ENCODE measurements at regions not wholly inside any gene's neighbourhood (a gene's known extent, or its start where the extent isn't known, plus 50 kb on each side); places are given as distances from the start of the nearest gene placed in this dataset.

DNA sequence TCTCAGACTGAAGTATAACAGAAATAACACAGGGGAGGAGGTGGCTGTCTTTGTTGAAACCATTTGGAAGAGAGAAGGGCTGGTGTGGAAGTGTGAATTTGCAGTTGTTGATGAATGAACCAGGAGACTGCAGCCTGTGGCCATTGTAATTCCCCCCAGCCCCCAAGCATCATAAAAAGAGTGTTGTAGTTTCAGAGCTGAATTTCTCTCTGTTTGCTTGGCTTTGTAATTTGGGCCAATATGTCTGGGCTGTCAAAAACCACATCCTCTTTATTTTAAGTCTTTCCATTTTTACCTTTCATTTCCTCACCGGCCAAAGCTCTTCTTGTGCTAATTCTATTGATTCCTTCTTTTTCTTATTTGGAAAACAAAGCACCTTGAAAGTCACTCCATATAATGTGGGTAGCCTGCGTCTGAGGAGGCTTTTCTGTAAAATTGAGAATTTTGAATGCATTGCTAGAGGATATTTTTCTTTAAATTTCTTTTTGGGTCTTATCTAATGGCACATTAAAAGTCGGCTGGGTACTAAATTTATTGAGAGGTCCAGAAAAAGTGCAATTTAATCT is 383.3 kb downstream of the OSTF1 start:
- POLR2A ChIA-PET: no interaction called here
- Histone ChIP-seq H3K27ac (no peak overlapping the region), H3K4me3 (no peak overlapping the region), H3K4me1 (no peaks in the 10 kb centered on the region), H3K9me3 (no peaks in the 10 kb centered on the region), H3K4me2 (no peak overlapping the region)
- TF ChIP-seq POLR2A (IDR thresholded peaks at IDR 0.05; ENCODE audit: low read length) (no peak), ZNF302 (CRISPR knock-in tag; IDR thresholded peaks at IDR 0.05) (no peak), EHMT2 (IDR thresholded peaks at IDR 0.05; ENCODE audit: low read depth) (no peak), RARB (CRISPR knock-in tag; IDR thresholded peaks at IDR 0.05) (no peak), GATA3 (IDR thresholded peaks at IDR 0.05; ENCODE audit: borderline replicate concordance) (no peak), KDM5A (IDR thresholded peaks at IDR 0.05) (no peak), RAD21 (conservative IDR thresholded peaks at IDR 0.05 in 1 of 2, IDR thresholded peaks at IDR 0.05 in 1 of 2) (no peak), ZSCAN20 (CRISPR knock-in tag; IDR thresholded peaks at IDR 0.05) (no peak), EP300 (IDR thresholded peaks at IDR 0.05) (no peak), TP53 (CRISPR knock-in tag; IDR thresholded peaks at IDR 0.05) (no peak), SMC3 (IDR thresholded peaks at IDR 0.05) (no peak), HOXA7 (CRISPR knock-in tag; IDR thresholded peaks at IDR 0.05) (no peak), CEBPB (IDR thresholded peaks at IDR 0.05) (no peak), NFE2L2 (conservative IDR thresholded peaks at IDR 0.05; ENCODE audit: low read length) (no peak)
- TF ChIP-seq, protein P1, sequence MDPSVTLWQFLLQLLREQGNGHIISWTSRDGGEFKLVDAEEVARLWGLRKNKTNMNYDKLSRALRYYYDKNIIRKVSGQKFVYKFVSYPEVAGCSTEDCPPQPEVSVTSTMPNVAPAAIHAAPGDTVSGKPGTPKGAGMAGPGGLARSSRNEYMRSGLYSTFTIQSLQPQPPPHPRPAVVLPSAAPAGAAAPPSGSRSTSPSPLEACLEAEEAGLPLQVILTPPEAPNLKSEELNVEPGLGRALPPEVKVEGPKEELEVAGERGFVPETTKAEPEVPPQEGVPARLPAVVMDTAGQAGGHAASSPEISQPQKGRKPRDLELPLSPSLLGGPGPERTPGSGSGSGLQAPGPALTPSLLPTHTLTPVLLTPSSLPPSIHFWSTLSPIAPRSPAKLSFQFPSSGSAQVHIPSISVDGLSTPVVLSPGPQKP (IDR thresholded peaks at IDR 0.05; ENCODE audit: low read depth, low read length): no peak
- TF ChIP-seq, protein P2, sequence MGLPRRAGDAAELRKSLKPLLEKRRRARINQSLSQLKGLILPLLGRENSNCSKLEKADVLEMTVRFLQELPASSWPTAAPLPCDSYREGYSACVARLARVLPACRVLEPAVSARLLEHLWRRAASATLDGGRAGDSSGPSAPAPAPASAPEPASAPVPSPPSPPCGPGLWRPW (IDR thresholded peaks at IDR 0.05): no peak
- TF ChIP-seq, protein P3, sequence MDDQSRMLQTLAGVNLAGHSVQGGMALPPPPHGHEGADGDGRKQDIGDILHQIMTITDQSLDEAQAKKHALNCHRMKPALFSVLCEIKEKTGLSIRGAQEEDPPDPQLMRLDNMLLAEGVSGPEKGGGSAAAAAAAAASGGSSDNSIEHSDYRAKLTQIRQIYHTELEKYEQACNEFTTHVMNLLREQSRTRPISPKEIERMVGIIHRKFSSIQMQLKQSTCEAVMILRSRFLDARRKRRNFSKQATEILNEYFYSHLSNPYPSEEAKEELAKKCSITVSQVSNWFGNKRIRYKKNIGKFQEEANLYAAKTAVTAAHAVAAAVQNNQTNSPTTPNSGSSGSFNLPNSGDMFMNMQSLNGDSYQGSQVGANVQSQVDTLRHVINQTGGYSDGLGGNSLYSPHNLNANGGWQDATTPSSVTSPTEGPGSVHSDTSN (IDR thresholded peaks at IDR 0.05): no peak
- TF ChIP-seq, protein P4, sequence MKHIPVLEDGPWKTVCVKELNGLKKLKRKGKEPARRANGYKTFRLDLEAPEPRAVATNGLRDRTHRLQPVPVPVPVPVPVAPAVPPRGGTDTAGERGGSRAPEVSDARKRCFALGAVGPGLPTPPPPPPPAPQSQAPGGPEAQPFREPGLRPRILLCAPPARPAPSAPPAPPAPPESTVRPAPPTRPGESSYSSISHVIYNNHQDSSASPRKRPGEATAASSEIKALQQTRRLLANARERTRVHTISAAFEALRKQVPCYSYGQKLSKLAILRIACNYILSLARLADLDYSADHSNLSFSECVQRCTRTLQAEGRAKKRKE (CRISPR knock-in tag; IDR thresholded peaks at IDR 0.05; ENCODE audit: low read depth): no peak
- no peak for ATAC-seq
- no peak for FAIRE-seq
- DNase-seq (ENCODE audit: low read depth in 1 of 2, low spot score in 1 of 2): no peak
- CTCF ChIA-PET: no interaction called here
- WGBS (ENCODE audit: missing lambda C conversion rate): 0% methylated on average over 3 of the region's 3 CpGs

DNA sequence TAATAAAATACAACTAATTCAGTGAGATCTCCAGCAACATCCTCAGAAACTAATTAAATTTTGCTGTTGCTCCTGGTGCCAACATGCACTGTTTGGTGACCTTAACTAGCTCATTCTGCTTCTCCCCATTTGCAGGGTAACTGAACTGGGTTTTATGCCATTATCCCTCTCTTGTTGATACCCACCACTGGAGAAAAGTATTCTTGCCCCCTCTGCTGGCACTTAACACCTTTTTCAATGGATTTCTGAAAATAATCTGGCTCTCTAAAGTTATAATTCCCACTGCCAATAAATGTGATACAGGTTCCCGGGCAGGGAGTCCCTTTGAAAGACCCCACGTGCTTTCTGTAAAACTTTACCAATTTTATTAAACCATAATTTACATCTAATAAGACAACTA is 394.3 kb downstream of the OSTF1 start:
- ATAC-seq: no peak
- FAIRE-seq: no peak
- POLR2A ChIA-PET: no interaction called here
- H3K4me3 ChIP-seq: no peak overlapping the region
- H3K9me3 ChIP-seq: no peaks in the 10 kb centered on the region
- no peak overlapping the region for H3K27ac ChIP-seq
- no peaks in the 10 kb centered on the region for H3K4me1 ChIP-seq
- no peak for DNase-seq (ENCODE audit: low read depth in 1 of 2, low spot score in 1 of 2)
- no peak overlapping the region for H3K4me2 ChIP-seq
- 0% methylated on average over 2 of the region's 2 CpGs for WGBS (ENCODE audit: missing lambda C conversion rate)
- TF ChIP-seq RFX5 (IDR thresholded peaks at IDR 0.05) (no peak), ZFP36 (IDR thresholded peaks at IDR 0.05; ENCODE audit: borderline replicate concordance, partially characterized antibody) (no peak), MAFK (IDR thresholded peaks at IDR 0.05; ENCODE audit: partially characterized antibody) (no peak), HOXB13 (CRISPR knock-in tag; IDR thresholded peaks at IDR 0.05; ENCODE audit: low read depth) (no peak), ESRRA (IDR thresholded peaks at IDR 0.05; ENCODE audit: borderline replicate concordance, low read length) (no peak), NFE2L2 (conservative IDR thresholded peaks at IDR 0.05; ENCODE audit: low read length) (no peak), GATA3 (IDR thresholded peaks at IDR 0.05; ENCODE audit: borderline replicate concordance) (no peak), JUNB (IDR thresholded peaks at IDR 0.05) (no peak), HEYL (CRISPR knock-in tag; IDR thresholded peaks at IDR 0.05) (no peak), CHD2 (IDR thresholded peaks at IDR 0.05; ENCODE audit: low read length, partially characterized antibody) (no peak), KDM5A (IDR thresholded peaks at IDR 0.05) (no peak)
- TF ChIP-seq, protein P5, sequence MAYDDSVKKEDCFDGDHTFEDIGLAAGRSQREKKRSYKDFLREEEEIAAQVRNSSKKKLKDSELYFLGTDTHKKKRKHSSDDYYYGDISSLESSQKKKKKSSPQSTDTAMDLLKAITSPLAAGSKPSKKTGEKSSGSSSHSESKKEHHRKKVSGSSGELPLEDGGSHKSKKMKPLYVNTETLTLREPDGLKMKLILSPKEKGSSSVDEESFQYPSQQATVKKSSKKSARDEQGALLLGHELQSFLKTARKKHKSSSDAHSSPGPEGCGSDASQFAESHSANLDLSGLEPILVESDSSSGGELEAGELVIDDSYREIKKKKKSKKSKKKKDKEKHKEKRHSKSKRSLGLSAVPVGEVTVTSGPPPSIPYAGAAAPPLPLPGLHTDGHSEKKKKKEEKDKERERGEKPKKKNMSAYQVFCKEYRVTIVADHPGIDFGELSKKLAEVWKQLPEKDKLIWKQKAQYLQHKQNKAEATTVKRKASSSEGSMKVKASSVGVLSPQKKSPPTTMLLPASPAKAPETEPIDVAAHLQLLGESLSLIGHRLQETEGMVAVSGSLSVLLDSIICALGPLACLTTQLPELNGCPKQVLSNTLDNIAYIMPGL (CRISPR knock-in tag; IDR thresholded peaks at IDR 0.05; ENCODE audit: borderline replicate concordance): no peak
- CTCF ChIA-PET: interaction anchor here (0.5 to 0.6 kb wide), 2 partner anchors 15 to 44 kb away, joined by 3 to 6 read pairs; no protein-coding TSS in a partner anchor
